ENCODE measurements at regions not wholly inside any gene's neighbourhood (a gene's known extent, or its start where the extent isn't known, plus 50 kb on each side); places are given as distances from the start of the nearest gene placed in this dataset.
"Not testable (repeated sequence)": the region's sequence is repeated elsewhere in the genome, so short reads cannot be mapped to it uniquely, and the experiment has no call there.

- DNase-seq (ENCODE audit: low read depth) = no peak
Measured at GRCh38 chr19:13712767-13713201, 51.5 kb upstream of the MRI1 start.

GRCh38 chr19:13707915-13708314 lies 56.4 kb upstream of the MRI1 start:
- DNase-seq (ENCODE audit: low read depth) = no peak

GRCh38 chr19:13705928-13706447 lies 58.3 kb upstream of the MRI1 start:
- DNase-seq (ENCODE audit: low read depth) = no peak

- DNase-seq (ENCODE audit: low read depth) = no peak
Measured at GRCh38 chr19:13705201-13705600, 59.1 kb upstream of the MRI1 start.

GRCh38 chr19:13701624-13702023 lies 62.7 kb upstream of the MRI1 start:
- no peak for DNase-seq (ENCODE audit: low read depth)

GRCh38 chr19:13700621-13701020 lies 63.7 kb upstream of the MRI1 start:
- DNase-seq (ENCODE audit: low read depth) = no peak

- no peak for DNase-seq (ENCODE audit: low read depth)
Measured at GRCh38 chr19:13699786-13700185, 64.5 kb upstream of the MRI1 start.

- DNase-seq (ENCODE audit: low read depth) = no peak
Measured at GRCh38 chr19:13696839-13697238, 67.5 kb upstream of the MRI1 start.

GRCh38 chr19:13693889-13694288 lies 70.4 kb upstream of the MRI1 start:
- no peak for DNase-seq (ENCODE audit: low read depth)

- DNase-seq (ENCODE audit: low read depth) = no peak
Measured at GRCh38 chr19:13691569-13692435, 72.5 kb upstream of the MRI1 start.

- DNase-seq (ENCODE audit: low read depth) = peak; percentile 20
Measured at GRCh38 chr19:13689085-13689484, 75.2 kb upstream of the MRI1 start.

- no peak for DNase-seq (ENCODE audit: low read depth)
Measured at GRCh38 chr19:13684021-13684420, 80.3 kb upstream of the MRI1 start.

- no peak for DNase-seq (ENCODE audit: low read depth)
Measured at GRCh38 chr19:13681509-13681908, 82.8 kb upstream of the MRI1 start.

- not testable (repeated sequence) for DNase-seq (ENCODE audit: low read depth)
Measured at GRCh38 chr19:13680708-13681360, 83.5 kb upstream of the MRI1 start.

GRCh38 chr19:13676967-13677366 lies 87.4 kb upstream of the MRI1 start:
- not testable (repeated sequence) for DNase-seq (ENCODE audit: low read depth)

- DNase-seq (ENCODE audit: low read depth) = peak; percentile 89
Measured at GRCh38 chr19:13672480-13673175, 91.7 kb upstream of the MRI1 start.

GRCh38 chr19:13670846-13671245 lies 93.5 kb upstream of the MRI1 start:
- no peak for DNase-seq (ENCODE audit: low read depth)

- no peak for DNase-seq (ENCODE audit: low read depth)
Measured at GRCh38 chr19:13669780-13670355, 94.5 kb upstream of the MRI1 start.

GRCh38 chr19:13668964-13669363 lies 95.4 kb upstream of the MRI1 start:
- DNase-seq (ENCODE audit: low read depth) = no peak

- no peak for DNase-seq (ENCODE audit: low read depth)
Measured at GRCh38 chr19:13666165-13666564, 98.2 kb upstream of the MRI1 start.

- DNase-seq (ENCODE audit: low read depth) = no peak
Measured at GRCh38 chr19:13665125-13665905, 99.0 kb upstream of the MRI1 start.
